PC-9 (cell line): ENCODE measurements at regions not wholly inside any gene's neighbourhood (a gene's known extent, or its start where the extent isn't known, plus 50 kb on each side); places are given as distances from the start of the nearest gene placed in this dataset.

Source experiments
- EZH2 ChIP-seq: fragments of 200-600 bp; sonication (generic); IDR thresholded peaks from 2 replicates; pipeline ENCODE4 v1.8.0; 2017; ENCODE audit warnings: antibody characterized with exemption, low read depth
- TF ChIP-seq, protein P1 (sequence below): fragments of 200-600 bp; sonication (generic); conservative IDR thresholded peaks from 2 replicates; pipeline ENCODE4 v1.6.1; 2017; ENCODE audit warnings: mixed run types, antibody characterized with exemption, mild to moderate bottlenecking, moderate library complexity

DNA sequence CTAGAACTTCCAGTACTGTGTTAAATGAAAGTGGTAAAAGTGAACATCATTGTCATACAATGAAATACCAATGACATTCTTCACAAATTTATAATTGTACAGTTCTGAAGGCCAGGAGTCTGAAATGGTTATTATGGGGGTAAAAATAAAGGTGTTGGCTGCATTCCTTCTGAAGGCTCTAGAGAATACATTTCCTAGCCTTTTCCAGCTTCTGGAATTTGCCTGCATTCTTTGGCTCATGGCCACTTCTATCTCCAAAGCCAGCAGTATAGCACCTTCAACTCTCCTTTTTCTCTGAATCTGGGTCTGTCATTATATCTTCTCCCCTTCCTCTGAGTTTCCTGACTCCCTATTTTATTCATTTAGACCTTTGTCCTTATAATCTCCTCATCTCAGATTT, 1232.7 kb upstream of the TENM4 start:
- TF ChIP-seq, protein P1, sequence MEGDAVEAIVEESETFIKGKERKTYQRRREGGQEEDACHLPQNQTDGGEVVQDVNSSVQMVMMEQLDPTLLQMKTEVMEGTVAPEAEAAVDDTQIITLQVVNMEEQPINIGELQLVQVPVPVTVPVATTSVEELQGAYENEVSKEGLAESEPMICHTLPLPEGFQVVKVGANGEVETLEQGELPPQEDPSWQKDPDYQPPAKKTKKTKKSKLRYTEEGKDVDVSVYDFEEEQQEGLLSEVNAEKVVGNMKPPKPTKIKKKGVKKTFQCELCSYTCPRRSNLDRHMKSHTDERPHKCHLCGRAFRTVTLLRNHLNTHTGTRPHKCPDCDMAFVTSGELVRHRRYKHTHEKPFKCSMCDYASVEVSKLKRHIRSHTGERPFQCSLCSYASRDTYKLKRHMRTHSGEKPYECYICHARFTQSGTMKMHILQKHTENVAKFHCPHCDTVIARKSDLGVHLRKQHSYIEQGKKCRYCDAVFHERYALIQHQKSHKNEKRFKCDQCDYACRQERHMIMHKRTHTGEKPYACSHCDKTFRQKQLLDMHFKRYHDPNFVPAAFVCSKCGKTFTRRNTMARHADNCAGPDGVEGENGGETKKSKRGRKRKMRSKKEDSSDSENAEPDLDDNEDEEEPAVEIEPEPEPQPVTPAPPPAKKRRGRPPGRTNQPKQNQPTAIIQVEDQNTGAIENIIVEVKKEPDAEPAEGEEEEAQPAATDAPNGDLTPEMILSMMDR: no peak
- TF ChIP-seq EZH2: no peak
